H1 (cell line): ENCODE measurements at regions not wholly inside any gene's neighbourhood (a gene's known extent, or its start where the extent isn't known, plus 50 kb on each side); places are given as distances from the start of the nearest gene placed in this dataset.

Experiments used
- BACH1 ChIP-seq: IDR thresholded peaks from 2 replicates; pipeline ENCODE4 v1.6.1; 2012; ENCODE audit warnings: low read length, improper control_type of control experiment
- BCL11A ChIP-seq, 2 experiments: IDR thresholded peaks; one replicate each; pipeline ENCODE4 v1.6.1; 2011; ENCODE audit warnings: low read depth in 2 of 2, low read length in 2 of 2, mild to moderate bottlenecking in 2 of 2
- KDM5A ChIP-seq: fragments of 200-600 bp; IDR thresholded peaks from 2 replicates; pipeline ENCODE4 v1.7.1; 2012; ENCODE audit warnings: mild to moderate bottlenecking, low read length, inconsistent platforms, mixed read lengths
- SIN3A ChIP-seq, 2 experiments: IDR thresholded peaks in 1 of 2; conservative IDR thresholded peaks in 1 of 2; 2 replicates each; pipeline ENCODE4 v1.6.1; 2011 to 2012; ENCODE audit warnings: low read length in 2 of 2, improper control_type of control experiment in 1 of 2, low read depth in 1 of 2, mild to moderate bottlenecking in 1 of 2

GRCh38 chr2:160943414-160943813 is 216.8 kb upstream of the TANK start (continued):
- TF ChIP-seq KDM5A (no peak), SIN3A (conservative IDR thresholded peaks at IDR 0.05 in 1 of 2, IDR thresholded peaks at IDR 0.05 in 1 of 2; ENCODE audit: low read depth in 1 of 2, low read length in 2 of 2) (no peak), BACH1 (no peak), BCL11A (IDR thresholded peaks at IDR 0.05; ENCODE audit: low read depth in 2 of 2, low read length in 2 of 2) (no peak)
